T-helper 22 cell (primary cell): ENCODE measurements at regions not wholly inside any gene's neighbourhood (a gene's known extent, or its start where the extent isn't known, plus 50 kb on each side); places are given as distances from the start of the nearest gene placed in this dataset.

Source experiments
- DNase-seq: peaks from one replicate; pipeline ENCODE4 v3.0.0-alpha.2; 2020; ENCODE audit warnings: low read depth

DNA sequence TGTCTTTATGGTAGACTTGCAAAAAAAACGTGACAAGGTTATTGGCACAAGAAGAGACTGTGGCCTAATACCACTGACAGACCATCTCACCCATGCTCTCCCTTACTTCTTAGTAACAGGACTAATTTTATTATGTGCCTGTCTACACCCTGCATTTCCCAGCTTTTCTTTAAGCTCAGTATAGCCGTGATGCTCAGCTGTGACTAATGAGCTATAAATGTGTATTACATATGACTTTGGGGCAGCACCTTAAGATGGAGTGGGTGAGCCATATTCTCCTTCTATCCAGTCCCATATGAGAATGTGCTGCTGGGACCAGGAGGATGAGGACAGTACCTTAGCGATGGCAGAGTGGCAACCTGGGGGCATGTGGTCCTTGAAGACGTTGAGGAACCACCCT lies 293.5 kb downstream of the RNF144A start:
- DNase-seq, result no peak

DNA sequence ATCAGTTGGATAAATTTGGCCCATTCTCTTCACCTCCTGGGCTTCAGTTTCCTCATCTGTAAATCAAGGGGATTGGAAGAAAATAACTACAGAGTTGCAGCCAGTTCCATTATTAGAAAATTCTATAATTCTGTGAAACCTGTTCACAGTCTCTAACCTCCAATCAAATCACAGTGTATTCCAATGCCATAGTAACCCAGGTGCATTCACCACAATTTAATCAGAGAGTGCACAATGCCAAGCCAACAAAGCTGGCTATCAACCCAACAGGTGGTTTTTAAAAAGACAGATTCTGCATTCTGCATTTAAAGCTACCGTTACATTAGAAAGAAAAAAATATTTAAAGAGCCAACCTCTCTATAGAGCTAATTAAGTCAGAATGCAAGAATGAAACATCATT lies 308.6 kb downstream of the RNF144A start:
- DNase-seq, result no peak

DNA sequence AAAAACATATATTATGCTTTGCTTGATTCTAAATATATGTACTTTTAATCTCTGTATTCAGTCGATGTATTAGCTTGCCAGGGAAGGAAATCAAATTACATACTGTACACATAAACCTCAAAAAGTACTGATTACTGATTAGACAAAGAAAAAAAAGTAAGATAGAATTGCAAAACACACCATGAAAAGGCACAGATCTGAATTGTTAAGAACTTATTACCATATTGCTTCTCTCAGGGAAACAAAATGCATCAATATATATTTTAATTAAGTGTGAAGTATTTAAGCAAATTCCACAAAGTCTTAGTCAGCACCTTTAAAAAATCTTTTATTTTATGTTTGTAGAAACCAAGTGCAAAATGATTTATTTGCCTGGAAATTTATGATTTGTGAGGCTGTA lies 309.3 kb downstream of the RNF144A start:
- no peak for DNase-seq

DNA sequence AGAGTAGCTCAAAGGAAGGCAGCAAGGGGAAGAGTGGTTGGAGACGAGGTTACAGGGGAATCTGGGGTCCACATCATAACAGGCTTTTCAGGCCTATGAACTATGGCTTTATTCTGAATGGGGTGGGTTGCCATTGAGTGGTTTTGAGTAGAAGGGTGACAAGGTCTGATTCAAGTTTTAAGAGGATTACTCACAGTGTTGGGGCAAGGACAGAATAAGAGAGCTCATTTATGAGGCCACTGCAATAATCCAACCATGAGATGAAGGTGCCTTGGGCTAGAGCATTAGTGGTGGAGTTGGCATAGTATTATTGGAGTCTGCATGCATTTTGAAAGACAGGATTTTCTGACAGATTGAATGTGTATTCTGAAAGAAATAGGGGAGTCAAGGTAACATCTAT lies 315.9 kb downstream of the RNF144A start:
- DNase-seq, result no peak

DNA sequence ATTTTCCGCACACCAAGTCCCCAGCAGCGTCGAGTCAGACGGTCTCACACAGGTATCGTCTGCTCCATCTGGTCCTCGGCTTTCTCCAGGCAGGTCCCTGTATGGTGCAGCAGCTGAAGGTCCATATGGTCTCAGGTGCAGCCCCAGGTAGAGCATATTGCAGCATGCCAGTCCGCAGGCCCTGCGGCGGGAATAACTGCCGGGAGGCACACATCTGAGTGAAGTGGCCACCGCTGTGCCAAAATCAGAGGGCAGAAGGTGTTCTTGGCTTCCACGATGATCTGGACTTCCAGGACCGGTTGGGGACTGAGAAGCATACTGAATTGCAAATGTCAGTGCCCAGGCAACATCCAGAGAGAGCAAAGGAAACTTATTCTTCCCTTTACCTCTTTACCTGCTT lies 320.3 kb downstream of the RNF144A start:
- no peak for DNase-seq

DNA sequence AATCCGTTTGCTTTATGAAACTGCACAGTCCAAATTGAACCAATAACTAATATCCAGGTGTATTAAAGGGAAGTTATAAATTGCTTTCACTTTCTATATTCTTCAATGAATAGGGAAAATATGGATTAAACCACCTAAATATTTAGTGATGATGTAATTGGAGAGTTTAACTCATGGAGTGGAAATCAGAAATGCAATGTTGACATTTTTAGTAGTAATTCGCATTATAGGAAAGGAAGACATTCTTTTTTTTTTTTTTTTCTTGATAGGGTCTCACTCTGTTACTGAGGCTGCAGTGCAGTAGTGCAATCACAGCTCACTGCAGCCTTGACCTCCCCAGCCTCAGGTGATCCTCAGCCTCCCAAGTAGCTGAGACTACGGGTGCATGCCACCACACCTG lies 321.9 kb downstream of the RNF144A start:
- DNase-seq, result no peak

DNA sequence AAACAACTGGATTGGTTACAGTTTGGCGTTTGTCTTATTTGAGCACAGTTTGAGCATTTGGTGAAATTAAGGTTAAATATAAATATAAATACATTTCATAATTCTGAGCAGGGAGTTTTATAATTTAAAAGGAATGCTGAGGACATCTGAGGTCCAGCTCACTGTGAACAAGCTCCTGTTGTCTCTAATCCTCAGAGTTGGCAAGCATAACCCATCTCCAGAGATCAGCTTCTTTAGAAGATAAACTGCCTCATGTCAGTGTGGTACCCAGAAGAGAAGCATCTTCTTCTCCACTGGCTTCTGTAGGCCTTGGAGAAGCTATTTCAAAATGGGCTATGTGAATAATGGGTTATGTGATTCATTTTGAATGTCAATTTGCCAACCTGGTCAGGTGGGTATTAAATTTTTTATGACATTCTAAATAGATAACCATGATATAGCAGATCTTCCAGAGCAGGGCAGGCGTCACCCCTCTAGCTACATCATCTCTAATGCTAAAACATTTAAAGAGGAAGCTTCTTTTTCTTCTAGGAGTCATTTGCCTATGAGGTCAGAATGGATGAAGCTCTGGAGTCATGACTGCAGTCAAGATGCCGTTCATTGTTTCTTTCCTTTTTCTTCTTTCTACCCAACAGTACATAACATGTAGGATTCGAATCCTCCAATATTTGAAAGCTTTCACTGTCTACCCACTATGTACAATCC lies 324.0 kb downstream of the RNF144A start:
- no peak for DNase-seq

DNA sequence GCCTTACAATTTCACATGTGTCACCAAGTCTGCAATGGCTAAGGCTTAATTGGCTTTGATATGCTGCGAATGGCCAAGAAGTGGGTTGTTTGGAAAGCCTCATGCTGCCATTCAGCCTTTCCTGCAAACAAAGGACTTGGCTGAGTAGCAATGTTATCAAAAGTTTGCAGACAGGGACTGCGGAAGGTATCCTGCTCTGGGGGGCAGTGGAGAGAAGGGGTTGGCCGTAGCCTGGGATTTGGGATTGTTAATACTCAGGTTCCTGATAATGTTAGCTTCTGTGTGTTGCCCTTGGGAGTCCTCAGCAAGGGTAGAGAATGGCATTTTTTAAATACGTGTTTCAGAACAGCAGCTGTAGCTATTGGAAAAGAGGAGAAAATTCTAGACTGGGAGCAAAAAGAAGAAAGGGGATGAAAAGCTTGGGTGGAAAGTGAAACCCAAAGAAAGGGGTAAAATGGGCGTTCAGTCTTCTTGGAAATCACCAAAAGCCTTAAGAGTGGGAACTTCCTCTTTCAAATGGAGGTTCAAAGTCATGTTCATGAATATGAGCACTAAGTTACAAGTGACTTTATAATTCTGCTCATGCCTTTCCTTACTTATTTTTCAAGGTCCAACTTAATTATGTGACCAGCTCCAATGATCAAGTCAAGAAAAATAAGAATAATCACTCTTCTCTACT lies 325.1 kb downstream of the RNF144A start:
- DNase-seq, result no peak

DNA sequence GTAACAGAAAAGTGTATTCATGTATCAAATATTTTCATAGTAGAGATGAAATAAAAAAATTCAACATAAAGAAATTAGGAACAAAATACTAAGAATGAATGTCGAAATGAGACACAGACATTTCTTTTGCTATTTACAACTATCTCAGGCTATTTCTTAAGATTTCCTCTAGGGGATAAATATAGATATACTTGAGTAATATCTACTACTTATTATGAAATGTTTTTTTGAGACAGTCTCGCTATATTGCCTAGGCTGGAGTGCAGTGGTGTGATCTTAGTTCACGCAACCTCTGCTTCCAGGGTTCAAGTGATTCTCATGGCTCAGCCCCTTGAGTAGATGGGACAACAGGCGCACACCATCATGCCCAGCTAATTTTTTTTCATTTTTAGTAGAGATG lies 326.1 kb downstream of the RNF144A start:
- DNase-seq, result no peak

DNA sequence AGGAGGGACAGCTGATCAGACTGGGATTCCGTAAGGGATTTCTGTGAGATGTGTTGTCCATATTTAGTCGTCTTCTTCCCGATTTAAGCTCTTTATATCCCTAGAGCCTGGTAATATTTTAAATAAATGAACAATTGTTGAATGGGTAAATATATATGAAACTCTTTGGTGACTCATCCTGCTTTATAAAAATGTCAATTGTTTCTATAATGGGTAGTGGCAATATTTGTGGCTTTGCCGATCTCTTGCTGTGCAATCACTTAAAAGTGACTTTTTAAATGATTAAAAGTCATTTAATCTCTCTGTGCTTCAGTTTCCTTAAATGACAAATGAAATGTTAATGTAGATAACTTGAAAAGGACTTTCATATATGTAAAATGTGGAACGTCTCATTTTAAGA lies 339.2 kb downstream of the RNF144A start:
- DNase-seq, result no peak

DNA sequence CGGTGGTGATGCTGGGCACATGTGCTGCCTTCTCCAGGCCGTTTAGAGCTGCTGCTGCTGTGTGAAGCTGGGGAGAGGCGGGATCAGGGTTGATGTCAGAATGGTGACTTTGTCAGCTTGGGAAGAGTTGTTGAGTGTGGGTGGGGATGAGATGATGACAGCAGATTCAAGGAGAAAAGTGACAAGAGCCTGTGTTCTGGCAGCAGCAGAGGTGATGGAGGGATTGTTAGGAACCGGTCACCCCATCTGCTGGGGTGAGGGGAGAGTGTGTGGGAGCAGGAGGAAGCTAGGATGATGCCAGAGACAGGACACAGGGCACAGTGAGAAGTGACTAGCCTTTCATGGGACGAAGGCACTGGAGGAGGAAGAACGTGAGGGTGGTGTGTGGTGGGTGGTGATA lies 345.5 kb downstream of the RNF144A start:
- DNase-seq, result no peak

DNA sequence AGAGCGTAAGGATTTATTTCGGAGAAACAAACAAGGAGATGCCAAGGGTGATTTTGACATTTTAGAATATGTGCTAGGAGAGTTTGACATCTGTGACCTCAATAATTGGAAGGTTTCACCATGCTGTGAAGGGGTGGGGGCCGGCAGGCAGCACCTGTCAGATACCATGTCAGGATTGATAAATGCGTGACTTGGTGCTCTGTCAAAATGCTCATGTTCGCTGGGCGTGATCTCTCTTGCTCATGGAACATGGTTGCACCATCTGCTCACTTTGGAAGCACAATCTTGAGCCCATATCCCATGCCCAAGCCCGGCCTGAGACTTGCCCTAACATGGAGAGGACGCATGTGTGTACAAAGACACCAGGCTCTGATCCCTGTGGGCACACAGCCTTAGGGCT lies 347.6 kb downstream of the RNF144A start:
- DNase-seq, result no peak

DNA sequence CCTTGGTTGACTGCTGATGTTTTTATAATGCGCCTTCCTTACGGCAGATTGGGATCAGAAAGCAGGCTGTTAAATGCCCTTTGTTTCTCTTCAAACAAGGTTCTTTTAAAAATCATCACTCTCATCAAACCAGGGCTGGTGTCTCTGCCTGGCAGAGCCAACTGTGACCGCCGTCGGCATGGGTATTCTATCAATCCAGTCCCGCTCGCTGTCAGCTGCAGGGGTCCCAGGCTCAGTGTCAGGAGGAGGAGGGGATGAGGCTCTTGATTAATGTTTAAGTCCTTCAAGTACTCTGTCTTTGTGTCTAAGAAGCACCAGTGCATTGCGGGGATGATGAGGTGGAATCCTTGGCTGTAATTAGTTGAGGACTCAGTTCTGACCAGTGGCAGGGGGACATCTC lies 348.1 kb downstream of the RNF144A start:
- no peak for DNase-seq

DNA sequence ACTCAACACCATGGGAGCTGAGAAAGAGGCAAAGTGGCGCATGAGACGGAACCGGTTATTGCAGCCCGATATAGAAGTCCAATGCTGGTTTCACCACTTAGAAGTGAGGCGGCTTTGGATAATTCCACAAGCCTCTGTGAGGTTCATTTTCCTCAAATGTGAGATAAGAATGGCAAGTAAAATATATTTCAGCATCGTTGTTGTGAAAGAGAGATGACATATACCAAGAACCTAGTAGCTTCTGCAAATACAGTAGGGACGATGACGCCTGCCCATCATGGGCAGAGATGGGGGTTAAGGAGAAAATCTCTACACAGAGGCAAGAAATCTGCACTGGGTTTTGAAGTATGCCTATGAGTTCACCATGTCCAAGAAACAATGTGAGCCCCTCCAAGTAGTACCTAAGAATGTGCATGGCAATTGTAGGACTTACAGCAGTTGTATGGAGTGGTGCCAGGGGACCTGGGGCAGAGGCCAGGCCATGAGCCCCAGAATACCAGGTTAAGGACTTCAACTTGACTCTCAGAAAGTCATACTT lies 352.0 kb downstream of the RNF144A start:
- no peak for DNase-seq

DNA sequence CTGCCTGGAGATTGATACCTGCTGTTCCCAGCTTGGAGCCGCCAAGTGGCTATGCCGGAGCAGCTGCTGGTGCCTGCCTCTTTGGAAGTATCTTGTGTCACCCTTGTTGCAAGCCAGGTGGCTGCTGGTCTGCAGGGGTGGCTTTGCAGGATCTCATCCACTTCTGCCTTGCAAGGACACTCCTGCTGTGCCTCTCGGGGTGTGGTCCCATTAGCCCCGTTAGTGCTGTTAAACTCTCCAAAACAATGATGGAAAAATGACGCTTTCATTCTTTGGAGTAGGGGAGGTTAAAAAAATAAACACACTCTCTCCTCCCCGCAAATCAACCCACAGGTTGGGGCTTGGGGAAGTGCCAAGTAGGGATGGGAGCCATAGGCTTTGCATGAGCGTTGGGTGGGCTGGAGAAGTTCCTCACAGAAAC lies 352.8 kb downstream of the RNF144A start:
- DNase-seq, result no peak

DNA sequence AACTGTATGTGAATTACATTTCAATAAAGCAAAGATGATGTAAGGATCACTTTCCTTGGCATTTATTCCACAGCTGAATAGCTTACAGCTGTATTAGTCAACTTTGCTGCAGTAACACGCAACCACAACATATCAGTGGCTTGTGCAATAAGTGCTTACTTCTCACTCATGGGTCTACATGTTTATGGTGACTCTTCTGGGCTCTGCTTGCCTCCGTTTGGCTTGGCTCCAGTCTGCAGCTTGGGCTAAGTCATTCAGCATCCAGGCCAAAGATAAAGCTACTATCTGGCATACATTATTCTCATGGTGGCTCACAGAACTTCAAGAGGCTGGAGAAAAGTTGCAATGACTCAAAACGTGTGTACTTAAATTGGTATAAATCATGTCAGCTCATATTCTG lies 355.0 kb downstream of the RNF144A start:
- DNase-seq, result no peak

DNA sequence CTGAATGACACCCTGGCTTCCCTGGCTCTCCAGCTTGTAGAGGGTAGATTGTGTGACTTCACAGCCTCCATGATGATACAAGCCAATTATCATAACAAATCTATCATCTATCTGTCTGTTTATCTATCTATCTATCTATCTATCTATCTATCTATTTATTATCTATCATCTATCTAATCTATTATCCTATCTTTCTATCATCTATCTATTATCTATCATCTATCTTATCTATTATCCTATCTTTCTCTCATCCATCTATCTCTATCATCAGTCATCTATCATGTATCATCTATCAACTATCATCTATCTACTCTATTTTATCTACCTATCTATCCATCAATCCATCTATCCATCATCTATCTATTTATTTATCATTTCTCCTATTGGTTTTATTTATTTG lies 361.8 kb downstream of the RNF144A start:
- DNase-seq, result no peak

DNA sequence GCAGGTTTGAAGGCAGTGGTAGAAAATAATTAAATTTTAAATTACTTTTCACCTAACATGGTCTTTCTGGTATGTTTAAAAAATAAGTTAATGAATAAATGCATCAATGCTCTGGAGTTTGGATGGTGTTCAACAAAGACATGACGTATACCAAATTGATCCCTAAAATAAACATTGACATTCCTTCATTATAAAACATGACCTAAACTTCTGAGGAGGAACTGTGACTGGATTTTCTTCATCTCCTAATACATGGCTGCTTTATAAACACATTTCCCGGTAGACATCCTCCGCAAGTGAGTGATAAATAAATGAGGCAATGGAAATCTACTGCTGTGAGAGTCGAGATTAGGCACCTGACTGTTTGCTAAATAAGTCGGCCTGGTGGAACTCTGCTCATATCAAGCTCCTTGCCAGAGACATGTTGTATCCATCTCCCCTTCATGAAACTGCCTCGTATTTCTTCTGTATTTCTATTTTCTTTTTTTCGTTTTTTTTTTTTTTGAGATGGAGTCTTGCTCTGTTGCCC lies 362.3 kb downstream of the RNF144A start:
- no peak for DNase-seq

DNA sequence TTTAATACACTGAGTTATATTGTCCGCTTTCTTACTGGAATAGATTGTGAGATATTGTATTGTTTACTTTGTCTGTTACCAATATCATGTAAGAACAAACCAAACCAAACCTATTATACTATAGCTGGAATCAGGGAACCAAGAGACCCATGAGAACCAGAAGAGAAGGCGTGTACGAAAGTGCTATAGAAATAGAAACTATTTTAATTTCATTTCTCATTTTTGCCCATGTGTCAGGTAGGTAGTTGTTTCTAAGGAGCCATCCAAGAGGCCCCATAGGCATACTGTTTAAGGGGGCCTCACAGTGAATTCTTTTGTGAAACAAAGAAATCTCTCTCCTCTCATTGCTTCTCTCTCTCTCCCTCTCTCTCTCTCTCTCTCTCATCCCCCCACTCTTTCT lies 363.6 kb downstream of the RNF144A start:
- DNase-seq, result no peak

DNA sequence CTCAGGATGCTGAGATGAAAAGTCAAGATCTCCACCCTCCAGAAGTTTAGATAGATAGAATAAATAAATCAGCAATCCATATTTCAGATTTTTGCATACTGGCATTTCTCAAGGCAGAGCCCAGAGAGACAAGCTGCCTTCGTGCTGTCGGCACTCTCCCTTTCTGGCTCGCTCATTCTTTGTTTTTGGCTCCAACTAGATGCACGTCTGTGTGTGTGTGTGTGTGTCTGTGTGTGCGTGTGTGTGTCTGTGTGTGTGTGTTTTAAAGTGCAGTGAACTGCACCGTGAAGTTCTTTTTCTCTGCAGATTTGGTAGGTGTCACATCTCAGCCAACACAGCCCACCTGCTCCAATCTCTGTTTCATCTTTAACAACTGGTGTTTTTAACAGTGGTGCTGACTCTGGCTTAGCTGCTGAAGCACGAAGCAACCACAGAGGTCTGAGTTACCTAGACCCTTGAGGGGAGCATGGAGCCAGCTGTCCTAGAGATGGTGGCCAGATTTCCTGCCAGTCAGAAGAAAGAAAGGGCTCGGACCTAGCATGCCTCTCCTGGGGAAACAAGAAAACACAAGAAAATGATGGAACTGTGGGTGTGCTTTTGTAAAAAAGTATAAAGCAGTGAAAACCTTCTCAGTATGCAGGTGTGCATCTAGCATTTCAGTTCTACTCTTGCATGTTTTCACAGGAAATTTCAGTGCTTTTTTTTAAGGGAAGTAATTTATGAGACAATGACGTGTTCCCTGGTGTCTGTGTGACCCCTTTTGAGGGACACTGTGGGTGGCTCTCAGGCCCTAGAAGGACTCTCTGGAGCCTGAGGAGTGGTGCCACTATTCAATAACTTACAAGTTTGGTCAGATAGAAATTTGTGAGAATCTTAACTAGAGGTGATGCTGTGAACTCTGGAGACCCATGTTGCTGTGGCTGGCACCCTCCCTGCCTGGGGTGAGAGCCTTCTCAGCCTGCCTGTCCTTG lies 364.3 kb downstream of the RNF144A start:
- no peak for DNase-seq

DNA sequence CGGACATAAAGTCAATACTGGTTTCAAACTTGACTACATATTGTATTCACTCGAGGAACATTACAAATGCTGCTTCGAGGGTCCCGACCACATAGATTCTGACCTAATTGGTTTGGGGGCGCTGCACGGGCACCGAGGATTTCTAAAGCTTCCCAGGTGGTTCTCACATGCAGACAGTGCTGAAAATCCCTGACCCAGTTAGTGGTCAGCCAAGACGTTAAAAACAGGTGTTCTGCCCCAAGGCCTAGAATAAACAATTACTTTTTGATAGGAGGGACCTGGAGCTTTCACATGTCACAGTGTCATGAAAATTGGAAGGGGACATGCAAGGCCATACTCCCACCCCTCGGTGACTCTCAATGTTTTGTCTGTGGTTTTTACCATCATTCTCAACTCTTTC lies 368.9 kb downstream of the RNF144A start:
- DNase-seq, result no peak

DNA sequence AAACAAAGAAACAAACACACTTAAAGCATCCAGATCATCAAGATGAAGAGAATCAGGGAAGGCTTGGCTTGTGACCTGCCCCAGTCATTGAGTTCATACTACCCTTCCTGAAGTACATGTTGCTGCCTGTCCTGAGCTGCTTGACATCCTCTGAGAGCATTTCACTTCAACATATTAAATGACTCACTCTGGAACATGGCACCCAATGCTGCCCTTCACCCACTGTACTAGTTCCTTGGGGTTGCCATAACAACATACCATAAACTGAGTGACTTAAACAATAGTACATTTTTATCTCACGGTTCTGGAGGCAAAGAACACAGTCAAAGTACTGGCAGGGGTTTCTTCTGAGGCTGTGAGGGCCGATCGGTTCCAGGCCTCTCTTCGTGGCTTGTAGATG lies 371.3 kb downstream of the RNF144A start:
- no peak for DNase-seq
